IMR-90 (cell line): ENCODE measurements at regions not wholly inside any gene's neighbourhood (a gene's known extent, or its start where the extent isn't known, plus 50 kb on each side); places are given as distances from the start of the nearest gene placed in this dataset.

Experiments
- ATAC-seq: fragments of 200-7000 bp; cut with Tn5 transposase; 2 replicates; pipeline ENCODE4 v1.9.1; 2020; ENCODE audit warnings: low read depth, mild to moderate bottlenecking, moderate library complexity
- BruUV-seq: library from RNA; stranded (reverse); fragments of 400-500 nt; replicated peaks from 2 replicates; lab custom pipeline; 2021; lab: Mats Ljungman, UMichigan
- CTCF ChIA-PET: fragments of 300-600 bp; formaldehyde crosslinking; extraction: SDS; loops from one replicate; lab custom pipeline; 2021; ENCODE audit warnings: antibody characterized with exemption; lab: Yijun Ruan, JAX
- POLR2A ChIA-PET: fragments of 300-600 bp; sonication (Branson Sonifier 250); formaldehyde crosslinking; loops from one replicate; lab custom pipeline; 2022; ENCODE audit warnings: antibody characterized with exemption; ENCODE audit not compliant: unreplicated experiment; lab: Charles Lee
- DNase-seq: peaks from one replicate; pipeline ENCODE4 v3.0.0; 2013
- H2AFZ ChIP-seq: replicated peaks from 2 replicates; pipeline ENCODE3; 2013; ENCODE audit warnings: low read length, mild to moderate bottlenecking; ENCODE audit not compliant: poor library complexity
- H2AK5ac ChIP-seq: 2 replicates; pipeline ENCODE4 v1.6.1; 2013; ENCODE audit warnings: low read depth, low read length, inconsistent platforms
- H2AK9ac ChIP-seq: replicated peaks from 2 replicates; pipeline ENCODE3; 2013; ENCODE audit warnings: mild to moderate bottlenecking, low read depth, low read length, moderate library complexity; ENCODE audit not compliant: poor library complexity
- H2BK120ac ChIP-seq: 2 replicates; pipeline ENCODE4 v1.6.1; 2013; ENCODE audit warnings: low read depth, low read length, inconsistent platforms
- H2BK15ac ChIP-seq: 3 replicates; pipeline ENCODE4 v1.6.1; 2013; ENCODE audit warnings: low read depth, low read length, inconsistent platforms
- H2BK20ac ChIP-seq: 2 replicates; pipeline ENCODE4 v1.6.1; 2013; ENCODE audit warnings: low read depth, mild to moderate bottlenecking, inconsistent platforms, low read length, moderate library complexity
- H2BK5ac ChIP-seq: 2 replicates; pipeline ENCODE4 v1.6.1; 2013; ENCODE audit warnings: mild to moderate bottlenecking, low read depth, low read length, inconsistent platforms; ENCODE audit not compliant: poor library complexity, severe bottlenecking
- H3K14ac ChIP-seq: replicated peaks from 2 replicates; pipeline ENCODE4 v1.6.1; 2013; ENCODE audit warnings: low read depth, low read length, inconsistent platforms
- H3K18ac ChIP-seq: 2 replicates; pipeline ENCODE4 v1.6.1; 2013; ENCODE audit warnings: low read depth, low read length, control low read depth
- H3K23ac ChIP-seq: 2 replicates; pipeline ENCODE4 v1.6.1; 2013; ENCODE audit warnings: low read depth, low read length, inconsistent platforms
- H3K27ac ChIP-seq: 2 replicates; pipeline ENCODE4 v1.5.1; 2013; ENCODE audit warnings: mild to moderate bottlenecking, control low read depth, low read length; ENCODE audit not compliant: insufficient read depth
- H3K27me3 ChIP-seq: 2 replicates; pipeline ENCODE4 v1.6.1; 2013; ENCODE audit warnings: low read length; ENCODE audit not compliant: control insufficient read depth, insufficient read depth
- H3K36me3 ChIP-seq: 2 replicates; pipeline ENCODE4 v1.6.1; 2013; ENCODE audit warnings: low read length, mixed read lengths; ENCODE audit not compliant: control insufficient read depth, insufficient read depth
- H3K4ac ChIP-seq: 2 replicates; pipeline ENCODE4 v1.6.1; 2013; ENCODE audit warnings: low read depth, low read length, inconsistent platforms
- H3K4me1 ChIP-seq: 2 replicates; pipeline ENCODE4 v1.6.1; 2013; ENCODE audit warnings: low read length, mixed read lengths; ENCODE audit not compliant: control insufficient read depth, insufficient read depth
- H3K4me2 ChIP-seq: 2 replicates; pipeline ENCODE4 v1.6.1; 2013; ENCODE audit warnings: low read depth, mild to moderate bottlenecking, control low read depth, low read length, moderate library complexity
- H3K4me3 ChIP-seq: 2 replicates; pipeline ENCODE4 v1.5.1; 2013; ENCODE audit warnings: low read depth, mild to moderate bottlenecking, control low read depth, low read length, moderate library complexity; ENCODE audit not compliant: insufficient read depth
- H3K56ac ChIP-seq: 2 replicates; pipeline ENCODE4 v1.6.1; 2013; ENCODE audit warnings: low read length, inconsistent platforms; ENCODE audit not compliant: insufficient read depth; ENCODE audit errors: extremely low read depth
- H3K79me1 ChIP-seq, 2 experiments: 2 replicates each; pipeline ENCODE4 v1.6.1; 2013; ENCODE audit warnings: low read length in 2 of 2, inconsistent platforms in 1 of 2, low read depth in 1 of 2
- H3K9ac ChIP-seq: 2 replicates; pipeline ENCODE4 v1.6.1; 2013; ENCODE audit warnings: low read depth, low read length, control low read depth
- H3K9me1 ChIP-seq: 2 replicates; pipeline ENCODE4 v1.6.1; 2013; ENCODE audit warnings: low read length, inconsistent platforms; ENCODE audit not compliant: insufficient read depth
- H3K9me3 ChIP-seq: 2 replicates; pipeline ENCODE4 v1.6.1; 2013; ENCODE audit warnings: low read length; ENCODE audit not compliant: control insufficient read depth, insufficient read depth
- H4K20me1 ChIP-seq: 2 replicates; pipeline ENCODE4 v1.6.1; 2013; ENCODE audit warnings: low read length, inconsistent platforms; ENCODE audit not compliant: insufficient read depth
- H4K5ac ChIP-seq: 2 replicates; pipeline ENCODE4 v1.6.1; 2013; ENCODE audit warnings: mild to moderate bottlenecking, low read depth, low read length, control low read depth
- H4K8ac ChIP-seq, 2 experiments: 2 replicates each; pipeline ENCODE4 v1.6.1; 2013; ENCODE audit warnings: low read depth in 2 of 2, low read length in 2 of 2, control low read depth in 1 of 2, inconsistent platforms in 1 of 2
- H4K91ac ChIP-seq: 2 replicates; pipeline ENCODE4 v1.6.1; 2013; ENCODE audit warnings: low read depth, low read length, inconsistent platforms; ENCODE audit not compliant: insufficient read depth
- BHLHE40 ChIP-seq: fragments of 150-350 bp; IDR thresholded peaks from 2 replicates; pipeline ENCODE4 v1.6.1; 2016; ENCODE audit warnings: mild to moderate bottlenecking, low read depth, low read length
- CEBPB ChIP-seq: IDR thresholded peaks from 2 replicates; pipeline ENCODE4 v1.6.1; 2012; ENCODE audit warnings: low read depth, low read length, improper control_type of control experiment
- CHD1 ChIP-seq: IDR thresholded peaks from 2 replicates; pipeline ENCODE4 v1.6.1; 2012; ENCODE audit warnings: low read depth, low read length, improper control_type of control experiment
- FOS ChIP-seq: fragments of 150-350 bp; IDR thresholded peaks from 2 replicates; pipeline ENCODE4 v1.6.1; 2016; ENCODE audit warnings: low read depth, low read length
- MAFK ChIP-seq: IDR thresholded peaks from 2 replicates; pipeline ENCODE4 v1.6.1; 2012; ENCODE audit warnings: low read depth, low read length, improper control_type of control experiment
- MAZ ChIP-seq: IDR thresholded peaks from 2 replicates; pipeline ENCODE4 v1.6.1; 2012; ENCODE audit warnings: low read depth, mild to moderate bottlenecking, low read length, improper control_type of control experiment, moderate library complexity, borderline replicate concordance
- MXI1 ChIP-seq: IDR thresholded peaks from 2 replicates; pipeline ENCODE4 v1.6.1; 2012; ENCODE audit warnings: low read depth, mild to moderate bottlenecking, low read length, moderate library complexity, borderline replicate concordance
- NFE2L2 ChIP-seq: fragments of 150-350 bp; IDR thresholded peaks from 2 replicates; pipeline ENCODE4 v1.6.1; 2016; ENCODE audit warnings: low read depth, mild to moderate bottlenecking, low read length
- POLR2A ChIP-seq: IDR thresholded peaks from 2 replicates; pipeline ENCODE4 v1.6.1; 2012; ENCODE audit warnings: mild to moderate bottlenecking, low read depth, low read length
- RAD21 ChIP-seq: IDR thresholded peaks from 2 replicates; pipeline ENCODE4 v1.6.1; 2012; ENCODE audit warnings: low read length, improper control_type of control experiment
- RCOR1 ChIP-seq: IDR thresholded peaks from 2 replicates; pipeline ENCODE4 v1.6.1; 2012; ENCODE audit warnings: mild to moderate bottlenecking, low read length, improper control_type of control experiment; ENCODE audit not compliant: insufficient replicate concordance
- RFX5 ChIP-seq: IDR thresholded peaks from 2 replicates; pipeline ENCODE4 v1.8.0; 2012; ENCODE audit warnings: low read depth, mild to moderate bottlenecking, low read length, moderate library complexity
- SMC3 ChIP-seq: fragments of 150-350 bp; IDR thresholded peaks from 2 replicates; pipeline ENCODE4 v1.6.1; 2016; ENCODE audit warnings: low read depth, mild to moderate bottlenecking, antibody characterized with exemption, low read length, moderate library complexity
- WGBS, 2 experiments: methylation state at CpG; one replicate each; pipeline versions ENCODE4 v1.1.5 to v1.1.7; 2013; ENCODE audit warnings: missing lambda C conversion rate in 2 of 2; ENCODE audit not compliant: insufficient read length in 1 of 2; ENCODE audit errors: extremely low coverage in 2 of 2; 5-methylcytosine and 5-hydroxymethylcytosine counted together
- dilution Hi-C: fragments of 300-500 bp; cut with HindIII; formaldehyde crosslinking; loops from one replicate; pipeline ENCODE4 v1.14.3; 2018; ENCODE audit warnings: low sequenced_read_pairs; ENCODE audit not compliant: unreplicated experiment
- in situ Hi-C: fragments of 300-500 bp; cut with MboI; formaldehyde crosslinking; loops from 3 replicates; pipeline ENCODE4 v1.14.3; 2019; ENCODE audit warnings: low sequenced_read_pairs, inconsistent platforms, mixed read lengths
- intact Hi-C: fragments of 100-400 bp; cut with micrococcal nuclease; formaldehyde crosslinking; loops from 2 replicates; pipeline ENCODE4 v1.10.0; 2022
- TF ChIP-seq, protein P1 (sequence below): fragments of 150-350 bp; IDR thresholded peaks from 2 replicates; pipeline ENCODE4 v1.6.1; 2017; ENCODE audit warnings: mild to moderate bottlenecking, antibody characterized with exemption, low read length, low read depth
- TF ChIP-seq, protein P2 (sequence below): fragments of 150-350 bp; IDR thresholded peaks from 2 replicates; pipeline ENCODE4 v1.6.1; 2016; ENCODE audit warnings: low read depth, mild to moderate bottlenecking, low read length, moderate library complexity, borderline replicate concordance
- TF ChIP-seq, protein P3 (sequence below): conservative IDR thresholded peaks from 2 replicates; pipeline ENCODE4 v1.5.1; 2012; ENCODE audit warnings: mild to moderate bottlenecking, low read depth, low read length, improper control_type of control experiment

DNA sequence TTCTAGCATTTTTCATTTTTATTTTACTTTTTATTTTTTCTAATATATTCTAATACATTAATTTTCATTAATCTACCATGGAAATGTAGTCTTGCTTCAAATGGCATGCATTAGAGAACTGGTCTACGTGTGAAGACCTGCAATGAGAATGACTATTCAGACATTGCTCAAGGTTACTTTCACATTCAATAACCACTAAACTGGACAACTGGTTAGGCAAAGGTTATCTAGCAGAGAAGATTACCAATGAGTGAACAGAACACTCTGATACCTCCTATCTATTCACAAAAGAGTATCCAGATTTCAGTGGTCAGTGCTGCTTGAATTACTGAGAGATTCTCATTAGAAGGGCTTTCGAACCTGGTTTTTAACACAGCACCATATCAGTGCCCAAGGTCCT lies 58.9 kb upstream of the ARHGAP24 start:
- no peak overlapping the region for H3K56ac ChIP-seq
- no peaks in the 10 kb centered on the region for H3K9me3 ChIP-seq
- no peak overlapping the region for H2AK5ac ChIP-seq
- no peak overlapping the region for H2AK9ac ChIP-seq
- intact Hi-C loops, result no loop called here
- ATAC-seq, result no peak
- no peaks in the 10 kb centered on the region for H3K36me3 ChIP-seq
- H3K9me1 ChIP-seq, result no peaks in the 10 kb centered on the region
- H3K4ac ChIP-seq, result no peak overlapping the region
- POLR2A ChIA-PET, result no interaction called here
- no peaks in the 10 kb centered on the region for H3K27me3 ChIP-seq
- dilution Hi-C loops, result no loop called here
- H2AFZ ChIP-seq, result no peak overlapping the region
- no TSS peak for BruUV-seq
- no peak overlapping the region for H3K27ac ChIP-seq
- in situ Hi-C loops, result no loop called here
- no peak overlapping the region for H2BK5ac ChIP-seq
- H3K9ac ChIP-seq, result no peak overlapping the region
- DNase-seq, result no peak
- no peak overlapping the region for H3K23ac ChIP-seq
- H3K4me1 ChIP-seq, result no peaks in the 10 kb centered on the region
- no peak overlapping the region for H2BK20ac ChIP-seq
- H3K14ac ChIP-seq, result no peak overlapping the region
- no peak for TF ChIP-seq MAFK
- TF ChIP-seq, protein P1, sequence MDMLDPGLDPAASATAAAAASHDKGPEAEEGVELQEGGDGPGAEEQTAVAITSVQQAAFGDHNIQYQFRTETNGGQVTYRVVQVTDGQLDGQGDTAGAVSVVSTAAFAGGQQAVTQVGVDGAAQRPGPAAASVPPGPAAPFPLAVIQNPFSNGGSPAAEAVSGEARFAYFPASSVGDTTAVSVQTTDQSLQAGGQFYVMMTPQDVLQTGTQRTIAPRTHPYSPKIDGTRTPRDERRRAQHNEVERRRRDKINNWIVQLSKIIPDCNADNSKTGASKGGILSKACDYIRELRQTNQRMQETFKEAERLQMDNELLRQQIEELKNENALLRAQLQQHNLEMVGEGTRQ, result no peak
- TF ChIP-seq, protein P2, sequence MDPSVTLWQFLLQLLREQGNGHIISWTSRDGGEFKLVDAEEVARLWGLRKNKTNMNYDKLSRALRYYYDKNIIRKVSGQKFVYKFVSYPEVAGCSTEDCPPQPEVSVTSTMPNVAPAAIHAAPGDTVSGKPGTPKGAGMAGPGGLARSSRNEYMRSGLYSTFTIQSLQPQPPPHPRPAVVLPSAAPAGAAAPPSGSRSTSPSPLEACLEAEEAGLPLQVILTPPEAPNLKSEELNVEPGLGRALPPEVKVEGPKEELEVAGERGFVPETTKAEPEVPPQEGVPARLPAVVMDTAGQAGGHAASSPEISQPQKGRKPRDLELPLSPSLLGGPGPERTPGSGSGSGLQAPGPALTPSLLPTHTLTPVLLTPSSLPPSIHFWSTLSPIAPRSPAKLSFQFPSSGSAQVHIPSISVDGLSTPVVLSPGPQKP, result no peak
- TF ChIP-seq, protein P3, sequence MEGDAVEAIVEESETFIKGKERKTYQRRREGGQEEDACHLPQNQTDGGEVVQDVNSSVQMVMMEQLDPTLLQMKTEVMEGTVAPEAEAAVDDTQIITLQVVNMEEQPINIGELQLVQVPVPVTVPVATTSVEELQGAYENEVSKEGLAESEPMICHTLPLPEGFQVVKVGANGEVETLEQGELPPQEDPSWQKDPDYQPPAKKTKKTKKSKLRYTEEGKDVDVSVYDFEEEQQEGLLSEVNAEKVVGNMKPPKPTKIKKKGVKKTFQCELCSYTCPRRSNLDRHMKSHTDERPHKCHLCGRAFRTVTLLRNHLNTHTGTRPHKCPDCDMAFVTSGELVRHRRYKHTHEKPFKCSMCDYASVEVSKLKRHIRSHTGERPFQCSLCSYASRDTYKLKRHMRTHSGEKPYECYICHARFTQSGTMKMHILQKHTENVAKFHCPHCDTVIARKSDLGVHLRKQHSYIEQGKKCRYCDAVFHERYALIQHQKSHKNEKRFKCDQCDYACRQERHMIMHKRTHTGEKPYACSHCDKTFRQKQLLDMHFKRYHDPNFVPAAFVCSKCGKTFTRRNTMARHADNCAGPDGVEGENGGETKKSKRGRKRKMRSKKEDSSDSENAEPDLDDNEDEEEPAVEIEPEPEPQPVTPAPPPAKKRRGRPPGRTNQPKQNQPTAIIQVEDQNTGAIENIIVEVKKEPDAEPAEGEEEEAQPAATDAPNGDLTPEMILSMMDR, result no peak
- no peak for TF ChIP-seq CEBPB
- no peak for TF ChIP-seq MAZ
- TF ChIP-seq RFX5, result no peak
- TF ChIP-seq RAD21, result no peak
- TF ChIP-seq BHLHE40, result no peak
- no peak for TF ChIP-seq POLR2A
- TF ChIP-seq NFE2L2, result no peak
- TF ChIP-seq RCOR1, result no peak
- no peak for TF ChIP-seq CHD1
- no peak for TF ChIP-seq FOS
- no peak for TF ChIP-seq SMC3
- no peak for TF ChIP-seq MXI1
- WGBS, 2 experiments, result no CpG with 5 or more reads among the region's 2 CpGs
- no peak overlapping the region for H4K5ac ChIP-seq
- H4K8ac ChIP-seq, result no peak overlapping the region
- H3K18ac ChIP-seq, result no peak overlapping the region
- H3K4me2 ChIP-seq, result no peak overlapping the region
- no peak overlapping the region for H2BK15ac ChIP-seq
- H4K91ac ChIP-seq, result no peak overlapping the region
- H3K4me3 ChIP-seq, result no peak overlapping the region
- no peaks in the 10 kb centered on the region for H4K20me1 ChIP-seq
- H2BK120ac ChIP-seq, result no peak overlapping the region
- CTCF ChIA-PET, result no interaction called here
- no peaks in the 10 kb centered on the region for H3K79me1 ChIP-seq
